ENCODE measurements at regions not wholly inside any gene's neighbourhood (a gene's known extent, or its start where the extent isn't known, plus 50 kb on each side); places are given as distances from the start of the nearest gene placed in this dataset.

- TF ChIP-seq CTCF (IDR thresholded peaks at IDR 0.05) (no peak), POLR2A (IDR thresholded peaks at IDR 0.05) (no peak)
Observed at GRCh38 chr2:158031371-158031770, 70.3 kb upstream of the UPP2 start.
